ENCODE measurements at regions not wholly inside any gene's neighbourhood (a gene's known extent, or its start where the extent isn't known, plus 50 kb on each side); places are given as distances from the start of the nearest gene placed in this dataset.
A peak's percentile ranks its signal among the peaks of the same experiment; 100 is the strongest.

GRCh38 chr1:187516874-187517273 lies 688.1 kb downstream of the PLA2G4A start:
- TF ChIP-seq CTCF (IDR thresholded peaks at IDR 0.05; ENCODE audit: borderline replicate concordance, insufficient read depth, low read depth, low read length), result no peak
- H3K4me3 ChIP-seq (ENCODE audit: low read depth, low read length), result no peak overlapping the region

- TF ChIP-seq CTCF (IDR thresholded peaks at IDR 0.05; ENCODE audit: borderline replicate concordance, insufficient read depth, low read depth, low read length), result no peak
- H3K4me3 ChIP-seq (ENCODE audit: low read depth, low read length), result no peak overlapping the region
Observed at GRCh38 chr1:187517546-187517945, 688.8 kb downstream of the PLA2G4A start.

- no peak overlapping the region for H3K4me3 ChIP-seq (ENCODE audit: low read depth, low read length)
- no peak for TF ChIP-seq CTCF (IDR thresholded peaks at IDR 0.05; ENCODE audit: borderline replicate concordance, insufficient read depth, low read depth, low read length)
Observed at GRCh38 chr1:187527346-187527745, 698.6 kb downstream of the PLA2G4A start.

- no peak for TF ChIP-seq CTCF (IDR thresholded peaks at IDR 0.05; ENCODE audit: borderline replicate concordance, insufficient read depth, low read depth, low read length)
Observed at GRCh38 chr1:187537936-187538335, 709.2 kb downstream of the PLA2G4A start.

GRCh38 chr1:187549540-187549939 lies 720.8 kb downstream of the PLA2G4A start:
- no peak overlapping the region for H3K4me3 ChIP-seq (ENCODE audit: low read depth, low read length)
- no peak for TF ChIP-seq CTCF (IDR thresholded peaks at IDR 0.05; ENCODE audit: borderline replicate concordance, insufficient read depth, low read depth, low read length)

More at GRCh38 chr1:187537936-187538335, 709.2 kb downstream of the PLA2G4A start:
- H3K4me3 ChIP-seq (ENCODE audit: low read depth, low read length), result no peak overlapping the region

GRCh38 chr1:187551061-187551460 lies 722.3 kb downstream of the PLA2G4A start:
- H3K4me3 ChIP-seq (ENCODE audit: low read depth, low read length), result no peak overlapping the region
- TF ChIP-seq CTCF (IDR thresholded peaks at IDR 0.05; ENCODE audit: borderline replicate concordance, insufficient read depth, low read depth, low read length), result 0 out of 2 replicates have a peak, but pooled peaks have one; percentile 4

- H3K4me3 ChIP-seq (ENCODE audit: low read depth, low read length), result no peak overlapping the region
- no peak for TF ChIP-seq CTCF (IDR thresholded peaks at IDR 0.05; ENCODE audit: borderline replicate concordance, insufficient read depth, low read depth, low read length)
Observed at GRCh38 chr1:187563191-187563590, 734.4 kb downstream of the PLA2G4A start.

Data from GM12875 (cell line).